Pancreas (tissue), 10 donors: ENCODE measurements at regions not wholly inside any gene's neighbourhood (a gene's known extent, or its start where the extent isn't known, plus 50 kb on each side); places are given as distances from the start of the nearest gene placed in this dataset.

Experiments
- ATAC-seq, 4 donors: fragments of 200-7000 bp; cut with Tn5 transposase; one replicate each; pipeline versions ENCODE4 v1.8.0 to v1.9.1; 2020; ENCODE audit warnings: mild to moderate bottlenecking in 4 of 4, moderate library complexity in 4 of 4
- DNase-seq, 6 donors: peaks; one replicate each; pipeline ENCODE4 v3.0.0-alpha.2; 2020
- FAIRE-seq: peaks from 2 replicates; lab custom pipeline; 2012; peaks lifted over from hg19 to GRCh38; lab: Jason Lieb, UNC
- H3K27ac ChIP-seq, 4 donors: fragments of 200-600 bp; sonication (generic); 1 replicate in 3 of 4; 2 replicates in 1 of 4; pipeline versions ENCODE4 v1.5.0 to v1.8.0; 2020
- H3K27me3 ChIP-seq, 4 donors: fragments of 200-600 bp; one replicate each; pipeline ENCODE4 v1.8.0; 2021
- H3K36me3 ChIP-seq, 3 donors: fragments of 200-600 bp; sonication (generic) in 1 of 3; one replicate each; pipeline versions ENCODE4 v1.5.0 to v1.8.0; 2020 to 2021
- H3K4me1 ChIP-seq, 3 donors: fragments of 200-600 bp; one replicate each; pipeline ENCODE4 v1.8.0; 2021
- H3K4me3 ChIP-seq, 4 donors: fragments of 200-600 bp; sonication (generic) in 2 of 4; one replicate each; pipeline versions ENCODE4 v1.5.0 to v1.8.0; 2020 to 2021
- H3K9me3 ChIP-seq, 4 donors: fragments of 200-600 bp; one replicate each; pipeline ENCODE4 v1.8.0; 2021
- CTCF ChIP-seq, 4 donors: fragments of 200-600 bp; sonication (generic) in 3 of 4; IDR thresholded peaks; one replicate each; pipeline versions ENCODE4 v1.5.0 to v1.8.0; 2021; ENCODE audit warnings: antibody characterized with exemption in 4 of 4
- WGBS, 2 donors: extraction: QIAGEN DNeasy Blood & Tissue Kit; methylation state at CpG; one replicate each; pipeline ENCODE4 v1.1.7; 2013; 5-methylcytosine and 5-hydroxymethylcytosine counted together
- intact Hi-C, 3 donors: fragments of 100-400 bp; cut with DNase I; formaldehyde crosslinking; loops; one replicate each; pipeline versions ENCODE4 v1.11.1 to v1.14.2; 2022
- donor health status: healthy with polysubstance abuse.
- donor health status: DM: no; HTN: no; CAD: no; lungs with moderate emphysema.
- donor health status: DM: no; HTN: no; CAD: no.
- donor health status: control.
- donor health status: control.
- donor health status: Bipolar disorder and iron deficiency.
- donor health status: DM: yes; HTN: yes; CAD: no.
- donor health status: DM: no; HTN: no; CAD: no.
- donor health status: DM: no; HTN: no; CAD: no.
- donor health status: DM: yes; HTN: yes; CAD: no.

- no peaks in the 10 kb centered on the region for H3K27me3 ChIP-seq
- ATAC-seq, result no peak
- no peak for TF ChIP-seq CTCF (IDR thresholded peaks at IDR 0.05)
- no peak overlapping the region for H3K27ac ChIP-seq
- no peak overlapping the region for H3K4me3 ChIP-seq
- no peaks in the 10 kb centered on the region for H3K4me1 ChIP-seq
- intact Hi-C loops, result no loop called here
- H3K36me3 ChIP-seq, result no peaks in the 10 kb centered on the region
- no peak for FAIRE-seq
- DNase-seq, result no peak
- H3K9me3 ChIP-seq, result no peaks in the 10 kb centered on the region
- 59 to 88% methylated on average over 1 of the region's 1 CpG for WGBS, 2 donors
Measured at GRCh38 chr13:55570371-55570770, 1570.3 kb upstream of the PRR20A start.

GRCh38 chr13:55571237-55571867 is 1569.4 kb upstream of the PRR20A start:
- TF ChIP-seq CTCF (IDR thresholded peaks at IDR 0.05), result no peak
- no peak for FAIRE-seq

GRCh38 chr13:55572408-55572807 is 1568.3 kb upstream of the PRR20A start:
- Histone ChIP-seq H3K9me3 (no peaks in the 10 kb centered on the region), H3K27me3 (no peaks in the 10 kb centered on the region), H3K4me3 (no peak overlapping the region), H3K27ac (no peak overlapping the region), H3K36me3 (no peaks in the 10 kb centered on the region), H3K4me1 (no peaks in the 10 kb centered on the region)
- FAIRE-seq (no peak), DNase-seq (no peak), ATAC-seq (no peak)
- intact Hi-C loops, result no loop called here
- no peak for TF ChIP-seq CTCF (IDR thresholded peaks at IDR 0.05)

More at GRCh38 chr13:55571237-55571867, 1569.4 kb upstream of the PRR20A start:
- ATAC-seq (no peak), DNase-seq (no peak)
- WGBS, 2 donors, result 32 to 35% methylated on average over 2 of the region's 2 CpGs
- H3K9me3 ChIP-seq, result no peaks in the 10 kb centered on the region
- intact Hi-C loops, result no loop called here
- H3K36me3 ChIP-seq, result no peaks in the 10 kb centered on the region
- no peaks in the 10 kb centered on the region for H3K4me1 ChIP-seq
- no peak overlapping the region for H3K4me3 ChIP-seq
- H3K27ac ChIP-seq, result no peak overlapping the region
- no peaks in the 10 kb centered on the region for H3K27me3 ChIP-seq

GRCh38 chr13:55572862-55573261 is 1567.9 kb upstream of the PRR20A start:
- H3K36me3 ChIP-seq, result no peaks in the 10 kb centered on the region
- ATAC-seq (no peak), FAIRE-seq (no peak), DNase-seq (no peak)
- WGBS, 2 donors, result 8 to 16% methylated on average over 2 of the region's 2 CpGs
- H3K4me1 ChIP-seq, result no peaks in the 10 kb centered on the region
- H3K4me3 ChIP-seq, result no peak overlapping the region
- H3K27ac ChIP-seq, result no peak overlapping the region
- H3K27me3 ChIP-seq, result no peaks in the 10 kb centered on the region
- TF ChIP-seq CTCF (IDR thresholded peaks at IDR 0.05), result no peak
- intact Hi-C loops, result no loop called here
- H3K9me3 ChIP-seq, result no peaks in the 10 kb centered on the region

DNA sequence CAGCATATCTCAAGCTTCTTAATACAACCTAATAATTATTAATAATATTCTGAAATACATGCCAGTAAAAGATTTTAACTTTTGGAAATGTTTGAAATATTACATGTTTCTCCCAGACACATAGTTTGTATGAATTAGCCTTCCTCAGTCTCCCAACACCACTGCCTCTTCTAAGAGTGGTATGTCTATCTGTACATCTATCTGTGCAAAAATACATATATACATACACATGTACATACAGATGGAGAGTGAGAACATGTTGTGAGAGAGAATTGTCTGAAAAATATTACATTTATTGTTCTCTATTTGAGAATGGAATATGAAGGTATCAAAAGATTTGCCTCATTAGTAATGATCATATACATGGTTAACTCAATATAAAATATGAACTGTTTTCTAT is 1567.2 kb upstream of the PRR20A start:
- Histone ChIP-seq H3K9me3 (no peaks in the 10 kb centered on the region), H3K36me3 (no peaks in the 10 kb centered on the region), H3K27ac (no peak overlapping the region), H3K27me3 (no peaks in the 10 kb centered on the region), H3K4me3 (no peak overlapping the region), H3K4me1 (no peaks in the 10 kb centered on the region)
- intact Hi-C loops, result no loop called here
- FAIRE-seq (no peak), DNase-seq (no peak), ATAC-seq (no peak)
- no peak for TF ChIP-seq CTCF (IDR thresholded peaks at IDR 0.05)
